Right lobe of liver (tissue), 6 donors: ENCODE measurements at regions not wholly inside any gene's neighbourhood (a gene's known extent, or its start where the extent isn't known, plus 50 kb on each side); places are given as distances from the start of the nearest gene placed in this dataset.
A peak's percentile ranks its signal among the peaks of the same experiment; 100 is the strongest.

Experiments
- ATAC-seq, 4 donors: fragments of 200-7000 bp; cut with Tn5 transposase; one replicate each; pipeline ENCODE4 v1.9.1; 2020; ENCODE audit warnings: mild to moderate bottlenecking in 4 of 4, moderate library complexity in 4 of 4
- DNase-seq, 3 donors: peaks; one replicate each; pipeline ENCODE4 v3.0.0-alpha.2; 2020
- H3K27ac ChIP-seq, 3 donors: fragments of 200-600 bp; one replicate each; pipeline ENCODE4 v1.8.0; 2022
- H3K27me3 ChIP-seq, 2 donors: fragments of 200-600 bp; one replicate each; pipeline ENCODE4 v1.8.0; 2022
- H3K36me3 ChIP-seq, 4 donors: fragments of 200-600 bp; sonication (generic) in 1 of 4; one replicate each; pipeline versions ENCODE4 v1.5.1 to v1.8.0; 2017 to 2022; ENCODE audit warnings: control low read depth in 1 of 4
- H3K4me1 ChIP-seq, 4 donors: fragments of 200-600 bp; sonication (generic) in 1 of 4; one replicate each; pipeline versions ENCODE4 v1.5.1 to v1.8.0; 2017 to 2022; ENCODE audit warnings: control low read depth in 1 of 4
- H3K4me3 ChIP-seq, 3 donors: fragments of 200-600 bp; one replicate each; pipeline ENCODE4 v1.8.0; 2022
- H3K9me3 ChIP-seq, 4 donors: fragments of 200-600 bp; sonication (generic) in 1 of 4; one replicate each; pipeline versions ENCODE4 v1.5.1 to v1.8.0; 2017 to 2022; ENCODE audit warnings: control low read depth in 1 of 4
- CTCF ChIP-seq, 4 donors: fragments of 200-600 bp in 3 of 4; fragments of 450-650 bp in 1 of 4; IDR thresholded peaks; one replicate each; pipeline versions ENCODE4 v1.5.1 to v1.8.0; 2016 to 2022; ENCODE audit warnings: antibody characterized with exemption in 4 of 4, mild to moderate bottlenecking in 2 of 4
- POLR2A ChIP-seq: fragments of 450-650 bp; IDR thresholded peaks from one replicate; pipeline ENCODE4 v1.6.1; 2017; ENCODE audit warnings: antibody characterized with exemption, mild to moderate bottlenecking
- WGBS: methylation state at CpG from one replicate; pipeline ENCODE4 v1.1.6; 2018; ENCODE audit warnings: low coverage, low lambda C conversion rate; ENCODE audit not compliant: insufficient coverage; ENCODE audit errors: missing lambda C conversion rate; 5-methylcytosine and 5-hydroxymethylcytosine counted together
- intact Hi-C, 2 donors: fragments of 100-400 bp; cut with DNase I; formaldehyde crosslinking; loops; one replicate each; pipeline versions ENCODE4 v1.11.2 to v1.14.1; 2022
- donor health status: DM: no; HTN: yes; CAD: no.
- donor health status: DM: no; HTN: no; CAD: no.
- donor health status: DM: no; HTN: no; CAD: no.
- donor health status: DM: no; HTN: yes; CAD: no.
- donor health status: DM: no; HTN: yes; CAD: no.

- H3K4me3 ChIP-seq: no peak overlapping the region
- no peaks in the 10 kb centered on the region for H3K4me1 ChIP-seq
- intact Hi-C loops: no loop called here
- TF ChIP-seq POLR2A: no peak
- no peak for TF ChIP-seq CTCF (IDR thresholded peaks at IDR 0.05)
- no peak overlapping the region for H3K27ac ChIP-seq
- ATAC-seq: no peak
- H3K27me3 ChIP-seq: no peaks in the 10 kb centered on the region
- no peaks in the 10 kb centered on the region for H3K9me3 ChIP-seq
- no peaks in the 10 kb centered on the region for H3K36me3 ChIP-seq
- 57% methylated on average over 1 of the region's 2 CpGs for WGBS
- DNase-seq: no peak
These were observed 92.3 kb upstream of the CARMIL1 start for GRCh38 chr6:25186919-25187318.

DNA sequence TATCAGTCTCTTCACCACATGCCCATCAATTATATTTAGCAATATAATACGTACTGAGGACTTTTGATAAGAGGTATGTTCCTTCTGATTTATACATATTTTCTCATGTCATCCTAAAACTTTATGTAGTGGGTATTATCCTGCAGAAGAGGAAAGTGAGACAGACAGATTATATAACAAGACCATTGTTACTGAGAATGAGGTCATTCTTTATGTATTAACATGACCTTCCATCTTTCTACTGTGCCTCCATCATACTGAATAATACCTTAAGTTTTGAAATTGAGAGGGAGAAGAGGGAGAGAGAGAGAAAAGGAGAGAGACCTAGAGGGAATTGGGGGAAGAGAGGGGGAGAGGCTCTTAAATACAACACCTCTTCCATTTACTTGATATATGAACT, 90.9 kb upstream of the CARMIL1 start:
- Histone ChIP-seq H3K27me3 (no peaks in the 10 kb centered on the region), H3K9me3 (no peaks in the 10 kb centered on the region), H3K4me1 (no peaks in the 10 kb centered on the region), H3K27ac (no peak overlapping the region), H3K36me3 (no peaks in the 10 kb centered on the region), H3K4me3 (no peak overlapping the region)
- TF ChIP-seq CTCF (IDR thresholded peaks at IDR 0.05) (no peak), POLR2A (no peak)
- WGBS: 89% methylated on average over 1 of the region's 1 CpG
- ATAC-seq (no peak), DNase-seq (no peak)
- intact Hi-C loops: no loop called here

DNA sequence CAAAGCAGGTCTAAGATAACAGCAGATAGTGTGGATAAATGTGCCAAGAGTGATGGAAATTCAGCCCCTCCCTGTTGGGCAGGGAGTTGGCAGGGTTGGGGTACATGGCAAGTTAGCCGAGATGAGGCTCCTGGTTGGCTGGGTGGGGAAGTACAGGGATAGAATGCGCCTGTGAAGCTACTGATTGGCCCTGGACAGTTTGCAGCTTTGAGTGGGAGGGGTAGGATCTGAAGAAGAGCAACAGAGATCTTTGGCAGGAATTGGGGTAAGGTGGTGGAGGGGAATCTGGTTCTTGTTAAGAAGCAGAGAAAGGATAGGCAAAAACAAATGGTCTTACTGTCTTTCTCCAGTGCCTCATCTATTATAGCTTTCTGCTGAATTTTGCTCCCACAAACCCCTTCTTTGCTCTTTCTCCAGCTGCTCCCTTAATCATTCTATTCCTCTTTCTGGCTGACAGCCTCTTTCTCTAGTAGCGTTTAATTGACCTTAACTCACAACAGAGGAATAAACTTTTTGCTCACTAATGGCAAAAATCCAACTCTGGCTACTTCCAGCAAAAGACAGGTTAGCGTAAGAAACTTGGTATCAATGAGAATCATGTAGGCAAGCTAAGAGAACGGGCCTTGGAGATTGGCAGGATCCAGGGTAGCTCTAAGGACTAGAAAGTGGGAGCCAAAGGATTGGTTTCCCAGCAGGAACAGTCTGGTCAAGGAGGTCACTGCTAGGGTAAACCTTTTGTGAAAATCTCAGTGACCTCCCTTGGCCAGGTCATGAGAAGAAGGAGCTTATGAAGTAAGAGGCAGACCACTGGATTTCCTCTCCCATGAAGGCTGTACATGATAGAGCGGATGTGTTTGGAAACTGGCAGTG, 86.3 kb upstream of the CARMIL1 start:
- H3K4me1 ChIP-seq: no peaks in the 10 kb centered on the region
- peak overlapping the region; percentile 15 to 57 (median 24) for H3K27ac ChIP-seq
- no peaks in the 10 kb centered on the region for H3K27me3 ChIP-seq
- H3K4me3 ChIP-seq: no peak overlapping the region
- H3K36me3 ChIP-seq: no peaks in the 10 kb centered on the region
- intact Hi-C loops: no loop called here
- TF ChIP-seq CTCF (IDR thresholded peaks at IDR 0.05) (no peak), POLR2A (no peak)
- WGBS: 65% methylated on average over 6 of the region's 6 CpGs
- ATAC-seq (peak; percentile 65 to 94 (median 88)), DNase-seq (no peak)
- H3K9me3 ChIP-seq: no peaks in the 10 kb centered on the region

GRCh38 chr6:25193460-25194171, 85.6 kb upstream of the CARMIL1 start:
- ATAC-seq: peak in 3 of 4 donors; percentile 42 to 64 (median 54)
- Histone ChIP-seq H3K4me1 (no peaks in the 10 kb centered on the region), H3K4me3 (no peak overlapping the region), H3K36me3 (no peaks in the 10 kb centered on the region), H3K27me3 (no peaks in the 10 kb centered on the region), H3K9me3 (no peaks in the 10 kb centered on the region), H3K27ac (peak overlapping the region in 1 of 3 donors; percentile 57)
- intact Hi-C loops: no loop called here
- no peak for TF ChIP-seq CTCF (IDR thresholded peaks at IDR 0.05)
- TF ChIP-seq POLR2A: no peak
- WGBS: 51% methylated on average over 6 of the region's 6 CpGs
- DNase-seq: no peak
